ENCODE measurements at regions not wholly inside any gene's neighbourhood (a gene's known extent, or its start where the extent isn't known, plus 50 kb on each side); places are given as distances from the start of the nearest gene placed in this dataset.

GRCh38 chr15:35697549-35698299, 151.8 kb upstream of the DPH6 start:
- no peak for TF ChIP-seq CTCF (IDR thresholded peaks at IDR 0.05)
- TF ChIP-seq POLR2A (IDR thresholded peaks at IDR 0.05), result no peak

All from lower leg skin (tissue), 3 donors.